ENCODE measurements at regions not wholly inside any gene's neighbourhood (a gene's known extent, or its start where the extent isn't known, plus 50 kb on each side); places are given as distances from the start of the nearest gene placed in this dataset.

- no peak for DNase-seq
Measured at GRCh38 chr6:105639124-105639523, 236.2 kb upstream of the PREP start.

- no peak for DNase-seq
Measured at GRCh38 chr6:105633814-105634213, 230.9 kb upstream of the PREP start.

- DNase-seq = peak; percentile 17
Measured at GRCh38 chr6:105628156-105628860, 225.4 kb upstream of the PREP start.

- no peak for DNase-seq
Measured at GRCh38 chr6:105626295-105627158, 223.6 kb upstream of the PREP start.

GRCh38 chr6:105624021-105624420, 221.1 kb upstream of the PREP start:
- no peak for DNase-seq

- DNase-seq = no peak
Measured at GRCh38 chr6:105622226-105622625, 219.3 kb upstream of the PREP start.

GRCh38 chr6:105621564-105622175, 218.8 kb upstream of the PREP start:
- no peak for DNase-seq

GRCh38 chr6:105620878-105621277, 218.0 kb upstream of the PREP start:
- no peak for DNase-seq

GRCh38 chr6:105619971-105620741, 217.3 kb upstream of the PREP start:
- no peak for DNase-seq

- DNase-seq = no peak
Measured at GRCh38 chr6:105618247-105618646, 215.4 kb upstream of the PREP start.

GRCh38 chr6:105616521-105616920, 213.6 kb upstream of the PREP start:
- peak; percentile 62 for DNase-seq

GRCh38 chr6:105611606-105612005, 208.7 kb upstream of the PREP start:
- DNase-seq = peak; percentile 19

- DNase-seq = no peak
Measured at GRCh38 chr6:105609375-105609991, 206.6 kb upstream of the PREP start.

GRCh38 chr6:105608711-105609374, 206.0 kb upstream of the PREP start:
- no peak for DNase-seq

- DNase-seq = no peak
Measured at GRCh38 chr6:105607636-105608621, 205.0 kb upstream of the PREP start.

GRCh38 chr6:105606831-105607463, 204.1 kb upstream of the PREP start:
- DNase-seq = peak; percentile 44

- DNase-seq = no peak
Measured at GRCh38 chr6:105604587-105604884, 201.7 kb upstream of the PREP start.

GRCh38 chr6:105603788-105604586, 201.1 kb upstream of the PREP start:
- no peak for DNase-seq

- DNase-seq = peak; percentile 98
Measured at GRCh38 chr6:105601541-105602236, 198.8 kb upstream of the PREP start.

All from suppressor macrophage treated with lipopolysaccharide for 4 hours (primary cell).